ENCODE measurements at regions not wholly inside any gene's neighbourhood (a gene's known extent, or its start where the extent isn't known, plus 50 kb on each side); places are given as distances from the start of the nearest gene placed in this dataset.

- no peak for TF ChIP-seq SIN3A (IDR thresholded peaks at IDR 0.05; ENCODE audit: borderline replicate concordance, insufficient read depth, low read depth, low read length)
- no peak for TF ChIP-seq CTCF (IDR thresholded peaks at IDR 0.05)
Measured at GRCh38 chr14:22176957-22177356, 412.1 kb downstream of the DAD1 start.
